ENCODE measurements at regions not wholly inside any gene's neighbourhood (a gene's known extent, or its start where the extent isn't known, plus 50 kb on each side); places are given as distances from the start of the nearest gene placed in this dataset.

- DNase-seq: peak in 1 of 2 experiments; percentile 43
Measured at GRCh38 chr3:46089237-46090011, 62.1 kb upstream of the XCR1 start.

GRCh38 chr3:46087871-46088270 is 60.6 kb upstream of the XCR1 start:
- no peak for DNase-seq

GRCh38 chr3:46086986-46087385 is 59.7 kb upstream of the XCR1 start:
- DNase-seq: no peak

GRCh38 chr3:46086083-46086437 is 58.8 kb upstream of the XCR1 start:
- DNase-seq: no peak

- no peak for DNase-seq
Measured at GRCh38 chr3:46085421-46086082, 58.3 kb upstream of the XCR1 start.

- no peak for DNase-seq
Measured at GRCh38 chr3:46083956-46084355, 56.7 kb upstream of the XCR1 start.

GRCh38 chr3:46082849-46083248 is 55.6 kb upstream of the XCR1 start:
- no peak for DNase-seq

- DNase-seq: no peak
Measured at GRCh38 chr3:46082021-46082420, 54.7 kb upstream of the XCR1 start.

- DNase-seq: no peak
Measured at GRCh38 chr3:46080969-46081345, 53.7 kb upstream of the XCR1 start.

GRCh38 chr3:46080124-46080968 is 53.1 kb upstream of the XCR1 start:
- DNase-seq: no peak

- peak; percentile 89 to 93 for DNase-seq
Measured at GRCh38 chr3:46078712-46079400, 51.6 kb upstream of the XCR1 start.
